CD4-positive, alpha-beta T cell treated with Interleukin-17A for 1 hour (primary cell): ENCODE measurements at regions not wholly inside any gene's neighbourhood (a gene's known extent, or its start where the extent isn't known, plus 50 kb on each side); places are given as distances from the start of the nearest gene placed in this dataset.

Experiments
- DNase-seq: peaks from one replicate; pipeline ENCODE4 v3.0.0-alpha.2; 2020

DNA sequence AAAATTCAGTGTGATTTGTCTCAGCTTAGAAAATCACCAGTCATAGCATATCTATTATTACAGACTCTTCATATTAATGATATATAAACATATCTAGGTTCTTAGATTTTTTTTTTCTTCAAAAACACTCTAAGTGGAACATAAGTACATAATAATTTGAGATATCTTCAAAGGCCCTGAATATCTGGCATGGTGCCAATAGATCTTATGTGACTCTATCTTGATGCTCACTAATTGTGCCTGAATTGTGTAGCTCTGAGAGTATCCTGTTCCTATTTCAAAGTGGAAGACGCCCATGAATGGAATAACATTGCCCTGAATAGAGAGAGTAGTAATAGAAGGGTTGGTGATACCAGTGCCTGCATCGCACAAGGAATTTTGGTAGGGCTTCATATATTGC lies 1312.7 kb upstream of the USP15 start:
- no peak for DNase-seq

DNA sequence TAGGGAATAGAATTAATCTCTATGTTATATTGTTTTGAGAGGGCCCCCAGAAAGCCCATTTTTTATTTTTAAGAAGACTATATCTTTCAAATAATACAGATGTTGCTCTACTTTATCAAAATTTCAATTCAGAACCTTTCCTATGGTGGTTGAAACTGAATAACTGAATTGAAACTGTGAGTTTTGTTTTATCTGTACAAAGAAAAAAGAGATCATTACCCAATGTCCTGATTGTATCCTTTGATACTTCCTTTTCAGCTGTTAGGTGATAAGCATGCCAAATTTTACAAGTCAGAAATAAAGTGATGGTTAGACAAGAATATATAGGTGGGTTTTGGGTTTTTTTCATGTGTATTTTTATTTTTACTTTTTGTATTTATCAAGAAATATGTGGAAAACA lies 1293.1 kb upstream of the USP15 start:
- no peak for DNase-seq

DNA sequence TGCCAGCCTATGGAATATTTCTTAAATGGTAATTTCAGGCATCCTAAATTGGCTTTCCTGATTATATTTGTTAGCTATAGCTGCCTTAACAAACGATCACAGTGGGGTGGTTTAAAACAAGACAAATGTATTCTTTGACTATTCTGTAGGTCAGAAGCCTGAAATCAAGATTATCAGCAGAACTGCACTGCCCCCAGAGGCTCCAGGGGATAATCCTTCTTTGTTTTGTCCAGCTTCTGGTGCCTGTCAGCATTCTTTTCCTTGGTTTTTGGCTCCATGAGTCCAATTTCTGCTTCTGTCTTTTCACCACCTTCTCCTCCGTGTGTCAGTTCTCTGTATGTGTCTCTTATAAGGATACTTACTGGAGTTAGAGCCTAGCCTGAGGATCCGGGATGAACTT lies 1282.2 kb upstream of the USP15 start:
- DNase-seq = no peak

DNA sequence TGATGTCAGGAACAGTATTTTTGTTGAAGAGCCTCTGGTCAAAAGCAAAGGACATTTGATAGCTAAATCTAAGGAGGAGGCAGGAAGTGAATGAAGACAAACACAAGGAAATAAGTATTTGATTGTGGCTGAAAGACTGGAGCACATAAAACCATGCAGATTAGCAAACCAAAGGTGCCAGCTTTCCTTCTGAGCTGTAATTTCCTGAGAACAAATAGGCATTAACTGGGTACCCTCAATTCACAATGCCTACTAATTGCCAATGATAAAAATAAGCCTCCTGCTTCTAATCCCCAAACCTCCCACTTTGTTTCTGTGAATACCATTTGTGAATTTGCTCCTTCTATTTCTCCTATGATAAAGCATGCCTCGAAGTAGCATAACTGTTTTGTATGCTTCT lies 1279.6 kb upstream of the USP15 start:
- no peak for DNase-seq

DNA sequence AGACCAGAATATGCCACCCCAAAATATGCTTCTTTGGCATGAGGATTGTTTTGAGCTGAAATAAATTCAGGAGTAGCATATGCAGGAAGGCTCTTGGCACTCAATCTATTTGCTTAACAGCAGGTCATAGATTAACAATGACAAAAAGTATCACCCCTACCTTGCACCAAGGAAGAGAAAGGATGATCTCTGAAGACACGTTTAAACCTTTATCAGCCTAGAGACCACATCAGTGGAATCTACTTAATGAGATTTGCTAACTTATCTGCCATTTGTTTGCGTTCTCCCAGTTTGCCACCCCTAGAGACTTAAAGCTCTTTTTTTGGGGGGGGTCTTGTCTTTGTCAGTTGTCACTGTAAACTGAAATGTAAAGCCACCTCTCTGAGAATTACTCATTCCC lies 1278.7 kb upstream of the USP15 start:
- DNase-seq = no peak

DNA sequence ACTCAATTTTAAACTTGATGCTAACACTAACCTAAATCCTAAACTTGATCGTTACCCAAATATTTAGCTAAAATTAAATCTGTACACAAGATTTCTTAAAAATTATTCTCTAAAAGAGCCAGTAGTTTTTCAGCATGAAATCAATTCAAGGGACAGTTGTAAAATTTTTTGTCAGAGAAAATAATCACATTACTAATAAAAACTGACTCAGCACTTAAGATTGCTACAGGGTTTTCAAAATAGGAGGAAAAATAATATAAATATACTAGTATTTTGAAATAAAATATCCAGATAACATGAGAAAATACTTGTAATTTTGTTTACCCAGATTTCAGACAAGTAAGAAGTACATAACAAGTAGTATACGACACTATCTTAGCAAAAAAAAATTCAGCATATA lies 1268.1 kb upstream of the USP15 start:
- DNase-seq = no peak

DNA sequence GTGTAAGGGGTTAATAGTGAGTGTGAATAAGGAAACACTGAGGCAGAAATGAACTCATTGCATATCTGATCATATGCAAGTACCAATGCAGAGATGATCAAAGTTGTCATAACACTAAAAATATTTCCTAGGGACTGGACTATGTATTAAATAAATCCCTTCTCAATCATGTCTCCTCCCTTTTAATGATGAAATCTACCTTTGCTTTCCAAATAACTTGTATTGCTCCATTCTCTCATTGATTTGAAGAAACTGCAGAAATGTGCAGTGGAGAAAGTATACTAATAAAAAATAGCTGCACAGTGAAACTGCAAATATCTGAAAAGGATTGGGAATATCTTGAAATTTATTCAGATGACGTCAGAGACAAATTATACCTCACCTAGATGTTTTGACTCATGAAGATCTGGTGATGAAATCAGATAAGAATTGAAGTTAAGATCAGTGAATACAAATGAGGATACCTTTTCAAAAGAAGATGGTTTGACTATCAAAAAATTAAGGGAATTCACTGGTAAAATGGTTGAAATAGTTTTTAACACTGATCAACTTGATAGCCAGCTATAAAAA lies 1264.9 kb upstream of the USP15 start:
- no peak for DNase-seq

DNA sequence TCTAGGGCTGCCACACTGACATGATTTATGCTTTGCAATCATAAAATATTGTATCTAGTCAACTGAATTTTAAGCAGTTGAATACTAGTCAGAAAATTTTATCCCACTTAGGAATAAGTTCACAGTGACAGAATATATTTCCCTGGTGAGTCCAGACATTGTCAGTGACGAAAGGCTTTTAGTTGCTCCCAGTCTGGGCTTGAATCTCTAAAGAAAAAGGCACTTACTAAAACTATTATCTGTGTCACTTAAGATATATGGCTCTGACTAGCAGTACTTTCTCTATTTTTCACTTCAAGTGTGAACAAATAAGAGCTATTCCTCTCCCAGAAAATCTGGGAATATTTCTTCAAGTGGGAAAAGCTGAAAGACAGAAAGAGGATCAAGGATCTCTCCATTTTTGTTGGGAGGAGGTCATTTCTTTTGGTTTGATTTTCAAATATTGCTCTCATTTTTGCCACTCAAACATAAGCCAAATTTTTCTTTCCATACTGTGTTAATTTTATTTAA lies 1262.3 kb upstream of the USP15 start:
- no peak for DNase-seq

DNA sequence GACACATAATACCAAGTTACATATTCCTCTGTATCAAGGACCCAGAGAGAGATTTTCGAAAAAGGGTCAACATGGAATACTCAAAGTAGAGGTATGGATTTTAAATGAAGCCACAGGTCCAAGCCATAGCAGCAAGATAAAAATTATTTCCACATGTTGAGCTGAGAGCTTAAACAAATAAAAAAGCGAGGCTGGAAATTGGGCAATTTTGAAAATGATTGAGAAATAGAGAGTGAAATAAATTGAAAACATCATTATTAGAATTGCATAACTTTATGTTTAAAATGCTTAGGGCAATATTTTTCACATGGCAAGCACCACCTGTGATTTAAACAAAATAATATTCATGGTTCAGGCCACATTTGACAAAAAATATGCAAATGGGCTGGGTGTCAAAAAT lies 1251.0 kb upstream of the USP15 start:
- DNase-seq = no peak

DNA sequence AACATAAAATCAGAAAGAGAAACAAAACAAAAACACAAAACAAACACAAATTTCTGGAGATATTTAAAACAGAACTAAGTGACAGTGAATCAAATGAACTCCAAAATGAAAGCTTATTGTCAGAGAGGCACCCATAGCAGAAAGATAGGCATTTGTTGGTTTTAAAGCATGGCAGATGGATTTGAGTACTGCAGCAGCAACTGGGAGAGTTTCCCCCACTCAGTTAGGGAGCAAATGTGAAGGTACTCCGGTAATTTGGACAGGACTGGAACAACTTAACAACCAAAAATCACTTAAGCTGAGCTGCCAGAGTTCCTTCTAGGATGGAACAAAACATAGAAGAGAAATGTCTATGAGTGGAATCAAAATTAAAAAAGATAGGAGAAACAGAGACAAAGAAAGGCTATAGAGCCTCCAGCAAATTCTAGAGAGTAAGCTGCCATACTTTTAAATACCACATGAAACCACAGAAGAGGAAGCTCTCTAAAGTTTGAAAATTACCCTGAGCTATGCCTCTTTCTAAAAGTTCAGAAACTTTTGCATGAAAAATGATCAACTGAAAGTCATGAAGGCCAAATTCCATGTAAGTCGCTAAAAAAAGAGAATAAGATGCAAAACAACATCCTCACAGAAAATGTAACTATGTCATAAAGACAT lies 1248.3 kb upstream of the USP15 start:
- DNase-seq = no peak

DNA sequence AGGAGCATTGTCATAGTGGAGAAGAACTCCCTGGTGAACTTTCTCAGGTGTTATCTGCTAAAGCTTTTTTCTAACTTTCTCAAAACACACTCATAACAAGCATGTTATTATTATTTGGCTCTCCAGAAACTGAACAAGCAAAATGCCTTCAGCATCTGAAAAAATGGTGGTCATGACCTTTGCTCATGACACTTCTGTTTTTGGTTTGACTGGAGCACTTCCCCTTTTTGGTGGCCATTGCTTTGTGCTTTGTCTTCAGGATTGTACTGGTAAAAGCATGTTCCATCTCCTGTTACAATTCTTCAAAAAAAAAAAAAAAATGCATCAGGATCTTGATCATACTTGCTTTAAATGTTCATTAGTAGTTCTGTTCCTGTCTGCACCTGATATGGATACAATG lies 1241.6 kb upstream of the USP15 start:
- DNase-seq = no peak

DNA sequence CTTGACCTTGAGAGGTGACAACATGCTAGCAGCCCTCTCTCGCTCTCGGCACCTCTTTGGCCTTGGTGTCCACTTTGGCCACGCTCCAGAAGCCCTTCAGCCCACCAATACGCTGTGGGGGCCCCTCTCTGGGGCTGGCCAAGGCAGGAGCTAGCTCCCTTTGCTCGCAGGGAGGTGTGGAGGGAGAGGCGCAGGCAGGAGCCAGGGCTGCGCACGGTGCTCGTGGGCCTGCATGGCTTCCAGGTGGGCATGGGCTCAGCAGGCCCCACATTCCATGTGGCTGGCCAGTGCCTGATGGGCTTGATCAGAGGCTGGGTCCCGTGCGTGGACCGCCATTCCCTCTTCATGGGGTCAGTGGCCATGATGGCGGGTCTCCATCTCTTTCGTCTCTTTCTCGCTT lies 1237.0 kb upstream of the USP15 start:
- DNase-seq = no peak

DNA sequence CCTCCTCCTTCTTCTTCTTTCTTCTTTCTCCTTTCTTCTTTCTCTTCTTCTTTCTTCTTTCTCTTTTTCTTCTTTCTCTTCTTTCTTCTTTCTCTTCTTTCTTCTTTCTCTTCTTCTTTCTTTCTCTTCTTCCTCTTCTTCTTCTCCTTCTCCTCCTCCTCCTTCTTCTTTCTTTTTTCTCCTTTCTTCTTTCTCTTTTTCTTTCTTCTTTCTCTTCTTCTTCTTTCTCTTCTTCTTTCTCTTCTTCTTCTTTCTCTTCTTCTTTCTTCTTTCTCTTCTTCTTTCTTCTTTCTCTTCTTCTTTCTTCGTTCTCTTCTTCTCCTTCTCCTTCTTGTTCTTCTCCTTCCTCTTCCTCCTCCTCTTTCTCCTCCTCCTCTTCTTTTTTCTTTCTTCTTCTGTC lies 1230.7 kb upstream of the USP15 start:
- no peak for DNase-seq

DNA sequence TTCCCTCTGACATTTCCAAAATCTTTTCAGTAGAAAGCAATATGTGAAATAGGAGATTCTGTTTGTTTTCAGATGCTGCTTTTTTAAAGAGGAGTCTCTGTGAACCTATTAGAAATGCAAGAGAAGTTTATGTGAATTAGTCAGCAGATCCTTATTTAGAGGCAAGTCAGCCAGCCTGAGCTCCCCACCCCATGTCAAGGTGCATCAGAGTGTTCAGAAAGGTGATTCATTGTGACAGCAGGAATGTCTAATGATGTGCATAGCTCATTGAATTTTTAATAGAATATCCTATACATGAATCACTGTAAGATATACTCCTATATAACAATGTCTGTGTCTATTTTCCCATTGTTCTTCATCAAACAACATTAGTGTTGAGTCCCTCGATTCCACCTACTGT lies 1222.4 kb upstream of the USP15 start:
- DNase-seq = no peak

DNA sequence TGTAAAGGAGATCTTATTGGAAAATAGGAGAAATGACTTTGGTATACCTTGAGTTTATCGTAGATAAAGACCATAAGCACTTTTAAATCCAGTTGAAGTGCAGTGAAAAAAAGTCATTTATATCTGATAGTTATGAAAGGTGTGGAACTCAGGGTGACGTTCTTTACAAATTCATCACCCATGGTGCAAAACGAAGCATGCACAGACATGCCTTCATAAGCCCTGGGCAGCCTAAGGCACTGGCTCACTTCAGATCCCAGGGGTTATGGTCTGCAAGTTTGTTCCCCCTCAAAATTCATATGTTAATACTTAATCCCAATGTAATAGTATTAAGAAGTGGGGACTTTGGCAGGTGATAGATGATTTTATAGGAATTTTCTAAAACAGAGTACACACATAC lies 1216.4 kb upstream of the USP15 start:
- DNase-seq = no peak

DNA sequence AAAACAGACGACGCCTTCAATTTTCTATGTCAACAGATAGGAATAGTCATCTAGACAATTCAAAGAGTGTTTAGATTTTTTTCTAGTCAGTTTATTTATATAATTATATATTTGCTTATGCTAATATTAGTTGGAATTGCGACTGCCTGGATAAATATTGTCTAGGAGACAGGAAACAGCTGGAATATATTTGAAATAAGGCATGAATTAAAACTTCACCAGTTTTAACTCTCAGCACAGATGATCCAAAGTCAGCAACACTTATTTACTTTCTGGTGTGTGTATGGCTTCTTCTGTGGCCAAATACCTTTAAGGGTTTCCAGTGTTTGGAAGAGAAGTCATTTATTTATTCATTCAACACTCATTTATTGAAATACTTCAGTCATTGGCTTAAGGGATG lies 1215.4 kb upstream of the USP15 start:
- DNase-seq = no peak

DNA sequence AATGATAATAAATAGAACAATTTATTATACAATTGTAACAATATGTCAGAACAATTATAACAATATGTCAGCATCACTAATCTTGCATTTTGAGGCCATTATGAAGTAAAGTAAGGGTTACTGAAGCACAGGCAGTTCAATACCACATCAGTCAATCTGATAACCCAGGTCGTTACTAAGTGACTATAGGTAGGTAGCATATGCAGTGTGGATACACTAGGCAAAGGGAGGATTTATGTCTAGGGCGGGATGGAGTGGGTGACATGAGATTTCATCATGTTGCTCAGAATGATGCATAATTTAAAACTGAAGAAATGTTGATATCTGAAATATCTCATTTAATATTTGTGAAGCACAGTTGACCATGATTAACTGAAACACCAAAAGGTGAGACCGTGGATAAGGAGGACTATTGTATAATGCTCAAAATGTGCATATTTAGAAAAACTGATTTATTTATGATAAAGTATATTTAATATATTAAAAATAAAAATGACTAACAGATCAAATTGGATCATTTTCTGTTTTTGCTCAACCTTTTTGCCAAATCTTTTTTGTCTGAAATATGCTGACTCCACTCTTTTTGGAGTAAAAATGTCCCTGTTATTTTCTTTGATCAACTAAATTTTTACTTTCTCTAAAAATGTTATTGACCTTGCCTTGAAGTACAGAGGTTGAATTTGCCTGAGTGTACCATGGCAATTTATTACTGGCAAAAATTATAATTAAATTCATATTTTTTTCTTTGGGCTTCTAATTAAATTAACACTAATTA lies 1189.4 kb upstream of the USP15 start:
- no peak for DNase-seq

DNA sequence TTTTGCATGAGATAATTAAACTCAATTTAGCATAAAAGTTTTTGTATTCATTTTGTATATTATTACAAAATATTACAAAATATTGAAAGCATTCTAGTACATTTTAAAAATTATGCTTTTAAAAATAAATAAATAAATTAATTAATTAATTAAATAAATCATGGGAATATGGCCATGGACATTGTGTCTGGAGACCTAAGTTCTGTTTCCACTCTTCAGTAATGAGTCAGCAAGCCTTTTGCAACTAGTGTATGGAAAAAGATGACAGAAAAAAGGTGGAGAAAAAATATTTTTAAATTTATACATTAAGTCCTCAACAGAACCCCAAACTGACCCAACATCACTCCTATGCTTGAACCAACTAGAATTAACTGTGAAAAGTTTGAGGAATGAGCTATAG lies 1187.5 kb upstream of the USP15 start:
- DNase-seq = no peak

DNA sequence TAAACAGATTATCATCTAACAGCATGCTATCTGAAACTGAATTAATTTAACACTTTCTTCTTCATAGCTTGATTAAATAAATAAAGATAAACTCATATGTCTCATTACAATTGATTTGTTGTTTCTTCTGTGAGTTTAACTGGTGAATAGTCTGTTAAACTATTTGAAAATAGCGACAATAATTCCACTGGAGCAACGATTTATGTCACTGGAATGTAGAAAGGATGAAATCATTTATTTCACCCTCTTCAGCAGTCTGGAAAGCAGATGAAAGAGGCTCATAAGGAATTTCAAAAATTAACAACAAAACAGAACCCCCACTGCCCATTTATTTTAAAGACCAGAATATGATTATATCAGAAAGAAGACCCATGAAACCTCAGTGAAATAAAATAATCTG lies 1165.1 kb upstream of the USP15 start:
- DNase-seq = no peak

DNA sequence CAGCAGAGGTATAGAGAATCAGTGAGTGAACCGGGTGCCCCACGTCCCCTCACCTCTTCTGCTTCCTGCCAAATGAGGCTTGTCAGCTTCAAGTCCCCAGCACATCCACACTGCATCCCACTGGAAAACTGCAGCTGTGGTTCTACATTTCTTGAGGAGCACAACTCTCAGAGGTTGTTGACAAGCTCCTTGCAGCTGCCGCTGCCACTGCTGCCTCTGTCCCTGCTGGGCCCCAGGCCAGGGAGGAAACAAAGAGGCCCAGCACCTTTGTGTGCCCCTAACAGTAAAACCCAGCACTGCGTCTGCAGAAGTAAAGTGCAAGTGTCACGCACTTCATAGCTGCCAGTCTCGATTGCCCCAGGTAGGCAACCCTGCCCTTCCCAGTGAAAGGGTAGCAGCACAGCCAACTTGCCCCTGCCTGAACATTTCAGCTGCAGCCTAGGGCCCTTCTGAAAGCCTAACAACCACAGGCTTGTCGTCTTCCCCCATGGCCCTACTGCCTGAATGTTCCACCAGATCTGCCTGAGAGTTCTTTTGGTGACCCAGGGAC lies 1162.1 kb upstream of the USP15 start:
- DNase-seq = no peak

DNA sequence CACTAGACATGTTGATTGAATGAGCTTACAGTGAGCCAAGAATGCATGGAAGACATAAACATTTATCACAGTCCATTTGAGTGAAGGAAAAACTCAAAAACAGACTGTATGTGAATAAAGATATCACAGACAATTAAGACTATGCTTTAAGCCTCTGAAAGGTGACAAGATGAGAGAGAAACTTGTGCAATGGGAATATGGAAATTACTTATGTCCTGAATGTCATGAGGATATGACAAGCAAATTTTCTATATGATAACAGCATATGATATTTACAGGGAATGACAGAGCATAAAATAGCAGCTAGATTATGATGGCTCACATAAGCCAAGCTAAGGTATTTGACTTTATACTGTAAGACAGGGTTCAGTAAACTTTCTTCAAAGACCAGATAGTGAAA lies 1153.1 kb upstream of the USP15 start:
- no peak for DNase-seq

DNA sequence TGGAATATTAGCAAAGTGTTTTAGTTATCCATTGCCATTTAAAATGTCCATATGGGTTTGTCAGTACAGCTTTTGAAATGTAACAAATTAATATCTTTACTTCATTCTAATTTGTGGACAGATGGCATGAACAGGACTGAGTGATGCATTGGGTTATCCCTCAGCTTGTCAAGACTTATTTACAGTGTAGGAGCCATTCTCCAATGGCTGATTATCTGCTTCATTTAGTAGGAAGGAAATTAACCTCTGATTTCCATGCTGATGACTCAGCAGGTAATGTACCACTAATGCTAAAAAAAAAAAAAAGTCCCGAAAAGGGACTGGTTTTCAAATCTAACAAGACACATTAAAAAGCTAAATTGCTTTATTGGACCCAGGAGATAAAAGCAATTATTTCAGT lies 1149.0 kb upstream of the USP15 start:
- no peak for DNase-seq

DNA sequence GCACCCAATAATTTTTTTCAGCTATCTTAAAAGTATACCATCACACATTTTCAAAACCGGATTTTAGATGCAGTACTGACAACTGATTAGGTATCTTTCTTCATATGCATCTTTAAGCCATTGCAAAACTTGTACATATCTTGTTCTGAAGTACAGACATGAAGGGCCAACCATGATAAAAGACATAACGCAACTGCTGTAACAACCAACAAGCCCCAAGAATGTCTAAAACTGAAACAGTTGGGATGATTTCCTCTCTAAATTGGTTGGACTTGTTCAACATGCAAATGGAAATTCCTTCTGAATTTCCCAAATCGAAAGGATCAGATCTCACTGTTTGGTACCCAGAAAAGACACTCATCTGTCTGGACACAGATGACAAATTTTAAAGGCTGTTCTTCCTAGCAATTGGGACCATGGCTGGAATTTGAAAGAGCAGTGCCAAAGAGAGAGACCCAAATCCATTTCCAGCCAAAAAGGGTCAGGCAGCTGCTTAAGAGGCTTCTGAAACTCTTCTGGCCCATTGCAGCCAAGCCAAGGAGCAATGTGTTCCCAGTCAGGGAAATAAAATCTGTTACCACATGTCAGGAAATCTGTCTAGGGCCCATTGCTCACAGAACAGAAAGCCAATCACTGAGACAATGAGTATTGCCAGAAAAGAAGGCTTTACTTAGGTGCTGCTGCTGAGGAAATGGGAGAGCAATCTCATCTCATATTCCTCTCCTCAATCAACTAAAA lies 1122.4 kb upstream of the USP15 start:
- no peak for DNase-seq

DNA sequence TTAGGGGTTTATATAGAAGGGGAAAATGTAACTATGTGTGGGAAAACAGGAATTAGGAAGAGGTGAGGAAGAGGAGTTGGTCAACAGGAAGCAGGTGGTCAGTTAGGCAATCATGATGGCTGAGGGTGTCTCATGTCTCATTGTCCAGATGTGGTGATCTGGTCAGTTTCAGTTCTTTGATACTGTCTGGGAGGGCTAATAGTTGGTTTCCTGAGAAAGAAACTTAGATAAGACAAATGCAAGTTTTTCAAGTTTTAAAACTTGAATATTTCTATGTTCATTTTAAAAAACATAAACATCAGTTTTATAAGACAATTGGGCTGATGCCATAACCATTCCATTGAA lies 1121.8 kb upstream of the USP15 start:
- no peak for DNase-seq
